Upper lobe of right lung (tissue), 1 donor: ENCODE measurements at regions not wholly inside any gene's neighbourhood (a gene's known extent, or its start where the extent isn't known, plus 50 kb on each side); places are given as distances from the start of the nearest gene placed in this dataset.

Experiments used
- ATAC-seq: fragments of 200-7000 bp; cut with Tn5 transposase; one replicate; pipeline ENCODE4 v1.9.1; 2020; ENCODE audit warnings: mild to moderate bottlenecking, moderate library complexity
- DNase-seq: peaks from one replicate; pipeline ENCODE4 v3.0.0-alpha.2; 2020
- H3K27ac ChIP-seq: fragments of 200-600 bp; one replicate; pipeline ENCODE4 v1.8.0; 2022
- H3K27me3 ChIP-seq: fragments of 200-600 bp; one replicate; pipeline ENCODE4 v1.8.0; 2022; ENCODE audit warnings: mild to moderate bottlenecking
- H3K36me3 ChIP-seq: fragments of 200-600 bp; one replicate; pipeline ENCODE4 v1.8.0; 2022
- H3K4me1 ChIP-seq: fragments of 200-600 bp; one replicate; pipeline ENCODE4 v1.8.0; 2022
- H3K4me3 ChIP-seq: fragments of 200-600 bp; one replicate; pipeline ENCODE4 v1.8.0; 2022; ENCODE audit warnings: mild to moderate bottlenecking
- H3K9me3 ChIP-seq: fragments of 200-600 bp; one replicate; pipeline ENCODE4 v1.8.0; 2022
- intact Hi-C: fragments of 100-400 bp; cut with DNase I; formaldehyde crosslinking; loops from one replicate; pipeline ENCODE4 v1.11.0; 2022
- TF ChIP-seq, protein P1 (sequence below): fragments of 200-600 bp; IDR thresholded peaks from one replicate; pipeline ENCODE4 v1.8.0; 2022; ENCODE audit warnings: antibody characterized with exemption
- donor health status: DM: no; HTN: yes; CAD: no; lungs with severe emphysema.

DNA sequence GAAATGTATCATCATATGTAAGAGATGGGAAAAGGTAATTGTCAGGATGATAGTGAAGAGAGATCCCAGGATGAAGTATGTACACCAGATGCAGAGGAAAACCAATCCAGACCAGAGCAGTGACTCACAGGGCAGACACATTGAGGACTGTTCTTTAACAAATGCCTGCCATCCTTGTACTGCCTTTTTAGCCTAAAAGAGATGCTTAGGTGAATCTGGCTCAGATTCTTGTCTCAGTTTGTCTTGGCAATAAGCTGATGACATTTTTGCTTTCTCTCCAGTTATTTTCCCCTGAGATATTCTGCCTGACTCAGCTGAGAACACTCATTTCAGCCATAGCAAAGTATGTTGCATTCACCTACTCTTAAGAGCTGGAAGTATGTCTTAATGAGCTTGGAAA lies 405.3 kb upstream of the USP15 start:
- no peak for DNase-seq
- ATAC-seq, result no peak
- Histone ChIP-seq H3K4me1 (no peaks in the 10 kb centered on the region), H3K27ac (no peak overlapping the region), H3K9me3 (peaks cover 4% of the 10 kb centered on the region), H3K4me3 (no peak overlapping the region), H3K36me3 (no peaks in the 10 kb centered on the region), H3K27me3 (no peaks in the 10 kb centered on the region)
- intact Hi-C loops, result no loop called here
- TF ChIP-seq, protein P1, sequence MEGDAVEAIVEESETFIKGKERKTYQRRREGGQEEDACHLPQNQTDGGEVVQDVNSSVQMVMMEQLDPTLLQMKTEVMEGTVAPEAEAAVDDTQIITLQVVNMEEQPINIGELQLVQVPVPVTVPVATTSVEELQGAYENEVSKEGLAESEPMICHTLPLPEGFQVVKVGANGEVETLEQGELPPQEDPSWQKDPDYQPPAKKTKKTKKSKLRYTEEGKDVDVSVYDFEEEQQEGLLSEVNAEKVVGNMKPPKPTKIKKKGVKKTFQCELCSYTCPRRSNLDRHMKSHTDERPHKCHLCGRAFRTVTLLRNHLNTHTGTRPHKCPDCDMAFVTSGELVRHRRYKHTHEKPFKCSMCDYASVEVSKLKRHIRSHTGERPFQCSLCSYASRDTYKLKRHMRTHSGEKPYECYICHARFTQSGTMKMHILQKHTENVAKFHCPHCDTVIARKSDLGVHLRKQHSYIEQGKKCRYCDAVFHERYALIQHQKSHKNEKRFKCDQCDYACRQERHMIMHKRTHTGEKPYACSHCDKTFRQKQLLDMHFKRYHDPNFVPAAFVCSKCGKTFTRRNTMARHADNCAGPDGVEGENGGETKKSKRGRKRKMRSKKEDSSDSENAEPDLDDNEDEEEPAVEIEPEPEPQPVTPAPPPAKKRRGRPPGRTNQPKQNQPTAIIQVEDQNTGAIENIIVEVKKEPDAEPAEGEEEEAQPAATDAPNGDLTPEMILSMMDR, result no peak

DNA sequence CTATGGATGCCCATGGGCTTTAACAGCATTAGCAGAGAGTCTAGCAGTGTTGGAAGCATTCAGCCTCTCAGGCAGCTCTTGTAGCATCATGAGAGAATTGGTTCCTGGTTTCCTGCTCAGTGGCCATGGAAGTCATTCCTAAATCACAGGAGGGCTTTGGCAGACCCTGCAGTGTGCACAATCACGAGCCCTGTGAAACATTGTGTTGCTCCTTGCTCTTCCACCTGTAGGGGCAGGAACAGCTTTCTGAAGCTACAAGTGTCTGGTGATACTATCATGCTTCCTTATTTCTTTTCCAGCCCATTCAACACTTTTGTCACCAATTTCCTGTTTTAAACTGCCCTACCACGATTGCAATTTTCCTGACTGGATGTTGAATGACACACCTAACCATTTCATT lies 402.2 kb upstream of the USP15 start:
- intact Hi-C loops, result no loop called here
- no peak overlapping the region for H3K27ac ChIP-seq

DNA sequence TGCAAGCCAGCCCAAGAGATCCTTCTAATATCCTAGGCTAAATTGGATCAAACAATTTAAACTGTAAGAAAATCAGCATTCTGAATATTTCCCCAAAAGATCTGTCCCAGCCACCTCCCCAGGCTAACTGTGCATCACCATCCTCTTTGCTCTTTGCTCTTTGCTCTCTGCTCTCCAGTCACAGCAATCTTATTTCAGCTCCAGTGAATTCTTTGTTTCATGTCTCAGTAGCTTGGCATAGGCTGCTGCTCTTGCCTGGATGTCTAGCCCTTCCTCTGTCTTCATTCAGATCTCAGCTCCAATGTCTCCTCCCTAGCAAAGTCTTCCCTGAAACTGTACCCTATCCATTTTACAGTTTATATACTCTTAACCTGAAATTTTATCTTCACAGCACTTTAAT lies 399.8 kb upstream of the USP15 start:
- Histone ChIP-seq H3K4me1 (no peaks in the 10 kb centered on the region), H3K27ac (no peak overlapping the region), H3K9me3 (no peaks in the 10 kb centered on the region), H3K4me3 (no peak overlapping the region), H3K27me3 (no peaks in the 10 kb centered on the region), H3K36me3 (no peaks in the 10 kb centered on the region)
- ATAC-seq (no peak), DNase-seq (no peak)
- TF ChIP-seq, protein P1, result no peak
- intact Hi-C loops, result no loop called here

More for the DNA sequence above, 402.2 kb upstream of the USP15 start:
- no peaks in the 10 kb centered on the region for H3K36me3 ChIP-seq
- ATAC-seq (no peak), DNase-seq (no peak)
- H3K4me1 ChIP-seq, result no peaks in the 10 kb centered on the region
- H3K9me3 ChIP-seq, result peaks cover 4% of the 10 kb centered on the region
- H3K27me3 ChIP-seq, result no peaks in the 10 kb centered on the region
- H3K4me3 ChIP-seq, result no peak overlapping the region
- TF ChIP-seq, protein P1, result no peak

DNA sequence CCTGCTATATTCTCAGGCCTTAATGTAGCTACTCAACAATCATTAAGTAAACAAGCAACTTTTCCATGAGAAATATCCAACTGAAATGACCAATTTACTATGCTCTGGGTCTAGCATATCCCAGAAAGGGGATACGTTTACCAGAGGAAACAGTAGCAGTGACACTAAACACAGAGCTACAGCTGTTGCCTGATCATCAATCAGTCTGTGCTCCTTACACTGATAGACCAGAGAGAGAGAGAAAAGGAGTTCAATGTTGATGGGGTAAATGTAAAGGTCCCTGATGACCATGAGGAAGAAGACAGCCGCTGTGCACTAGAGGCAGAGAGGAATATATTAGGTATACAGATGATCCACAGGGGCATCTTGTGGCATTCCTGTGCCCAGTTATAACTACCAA lies 397.2 kb upstream of the USP15 start:
- Histone ChIP-seq H3K36me3 (no peaks in the 10 kb centered on the region), H3K27ac (no peak overlapping the region), H3K27me3 (no peaks in the 10 kb centered on the region), H3K9me3 (no peaks in the 10 kb centered on the region), H3K4me3 (no peak overlapping the region), H3K4me1 (no peaks in the 10 kb centered on the region)
- TF ChIP-seq, protein P1, result no peak
- no peak for DNase-seq
- ATAC-seq, result no peak
- intact Hi-C loops, result no loop called here

DNA sequence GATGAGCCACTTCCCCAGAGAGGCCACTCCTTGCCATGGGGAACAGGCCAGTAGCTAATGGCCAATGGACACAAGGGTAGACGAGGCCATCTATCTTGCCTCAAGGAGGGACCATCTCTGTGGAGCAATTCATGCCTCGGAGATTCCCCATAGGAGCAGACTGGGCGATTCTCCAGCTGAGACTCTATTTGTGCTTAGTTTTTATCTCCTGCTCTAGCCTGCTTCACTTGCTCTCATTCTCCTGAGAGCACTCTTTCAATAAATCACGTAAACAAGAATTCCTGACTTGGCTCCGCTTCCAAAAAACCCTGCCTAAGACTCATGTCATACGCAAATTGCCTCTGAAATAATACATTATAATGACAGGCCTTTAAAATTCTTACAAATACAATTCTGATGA lies 396.4 kb upstream of the USP15 start:
- TF ChIP-seq, protein P1, result no peak
- intact Hi-C loops, result no loop called here

DNA sequence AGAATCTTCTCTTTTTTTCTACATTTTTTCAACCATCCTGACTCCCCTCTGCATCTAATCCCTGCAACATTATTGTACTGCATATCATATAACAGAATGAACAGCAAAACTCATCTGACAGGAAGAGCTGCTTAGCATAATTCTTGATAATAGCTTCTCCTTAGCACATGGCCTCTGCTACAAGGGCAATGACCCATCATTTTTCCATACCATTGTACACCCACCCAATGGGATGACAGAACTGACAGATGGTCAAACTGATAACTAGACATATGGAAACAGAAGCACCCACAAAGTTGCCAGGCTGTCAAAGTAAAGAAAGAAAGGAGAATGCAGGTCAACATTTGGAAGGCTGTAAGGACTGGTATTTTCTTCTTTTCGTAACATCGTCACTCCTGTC lies 390.4 kb upstream of the USP15 start:
- no peak for DNase-seq

More for the DNA sequence above, 396.4 kb upstream of the USP15 start:
- Histone ChIP-seq H3K27me3 (no peaks in the 10 kb centered on the region), H3K9me3 (no peaks in the 10 kb centered on the region), H3K36me3 (no peaks in the 10 kb centered on the region), H3K4me1 (no peaks in the 10 kb centered on the region), H3K4me3 (no peak overlapping the region), H3K27ac (no peak overlapping the region)
- DNase-seq, result no peak
- no peak for ATAC-seq

More for the DNA sequence above, 390.4 kb upstream of the USP15 start:
- H3K27me3 ChIP-seq, result no peaks in the 10 kb centered on the region
- no peak for ATAC-seq
- no peaks in the 10 kb centered on the region for H3K36me3 ChIP-seq
- no peaks in the 10 kb centered on the region for H3K4me1 ChIP-seq
- no peak overlapping the region for H3K4me3 ChIP-seq
- no peaks in the 10 kb centered on the region for H3K9me3 ChIP-seq
- H3K27ac ChIP-seq, result no peak overlapping the region
- intact Hi-C loops, result no loop called here
- TF ChIP-seq, protein P1, result no peak
